VCaP (cell line): ENCODE measurements at regions not wholly inside any gene's neighbourhood (a gene's known extent, or its start where the extent isn't known, plus 50 kb on each side); places are given as distances from the start of the nearest gene placed in this dataset.

Source experiments
- H3K27ac ChIP-seq: fragments of 450-650 bp; 2 replicates; pipeline ENCODE4 v1.5.1; 2017
- TF ChIP-seq, protein P1 (sequence below): fragments of 450-650 bp; conservative IDR thresholded peaks from 2 replicates; pipeline ENCODE4 v1.5.1; 2017; ENCODE audit warnings: mild to moderate bottlenecking, moderate library complexity

DNA sequence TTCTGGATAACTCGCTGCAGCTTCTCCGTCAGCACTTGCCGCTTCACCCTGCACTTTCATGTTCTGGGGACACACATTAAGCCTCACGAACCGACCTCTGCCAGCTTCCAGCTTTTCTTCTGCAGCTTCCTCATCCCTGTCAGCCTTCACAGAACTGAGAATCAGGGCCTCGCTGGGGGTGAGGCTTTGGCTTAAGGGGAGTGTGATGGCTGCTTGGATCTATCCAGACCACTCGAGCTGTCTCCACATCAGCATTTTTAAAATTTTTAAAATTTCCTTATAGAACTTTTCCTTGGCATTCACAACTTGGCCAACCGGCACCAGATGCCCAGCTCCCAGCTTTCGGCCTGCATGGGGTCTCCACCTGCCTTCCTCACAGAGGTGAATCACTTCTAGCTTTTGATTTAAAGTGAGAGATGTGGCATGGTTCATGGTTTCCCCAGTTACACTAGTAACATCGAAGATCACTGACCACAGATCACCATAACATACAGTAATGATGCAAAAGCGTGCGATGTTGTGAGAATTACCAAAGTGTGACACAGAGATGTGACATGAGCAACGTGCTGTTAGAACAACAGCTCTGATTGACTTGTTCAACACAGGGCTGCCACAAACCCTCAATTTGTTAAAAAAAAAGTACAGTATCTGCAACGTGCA is 139.1 kb upstream of the C14orf180 start:
- no peak overlapping the region for H3K27ac ChIP-seq
- TF ChIP-seq, protein P1, sequence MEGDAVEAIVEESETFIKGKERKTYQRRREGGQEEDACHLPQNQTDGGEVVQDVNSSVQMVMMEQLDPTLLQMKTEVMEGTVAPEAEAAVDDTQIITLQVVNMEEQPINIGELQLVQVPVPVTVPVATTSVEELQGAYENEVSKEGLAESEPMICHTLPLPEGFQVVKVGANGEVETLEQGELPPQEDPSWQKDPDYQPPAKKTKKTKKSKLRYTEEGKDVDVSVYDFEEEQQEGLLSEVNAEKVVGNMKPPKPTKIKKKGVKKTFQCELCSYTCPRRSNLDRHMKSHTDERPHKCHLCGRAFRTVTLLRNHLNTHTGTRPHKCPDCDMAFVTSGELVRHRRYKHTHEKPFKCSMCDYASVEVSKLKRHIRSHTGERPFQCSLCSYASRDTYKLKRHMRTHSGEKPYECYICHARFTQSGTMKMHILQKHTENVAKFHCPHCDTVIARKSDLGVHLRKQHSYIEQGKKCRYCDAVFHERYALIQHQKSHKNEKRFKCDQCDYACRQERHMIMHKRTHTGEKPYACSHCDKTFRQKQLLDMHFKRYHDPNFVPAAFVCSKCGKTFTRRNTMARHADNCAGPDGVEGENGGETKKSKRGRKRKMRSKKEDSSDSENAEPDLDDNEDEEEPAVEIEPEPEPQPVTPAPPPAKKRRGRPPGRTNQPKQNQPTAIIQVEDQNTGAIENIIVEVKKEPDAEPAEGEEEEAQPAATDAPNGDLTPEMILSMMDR, result no peak

DNA sequence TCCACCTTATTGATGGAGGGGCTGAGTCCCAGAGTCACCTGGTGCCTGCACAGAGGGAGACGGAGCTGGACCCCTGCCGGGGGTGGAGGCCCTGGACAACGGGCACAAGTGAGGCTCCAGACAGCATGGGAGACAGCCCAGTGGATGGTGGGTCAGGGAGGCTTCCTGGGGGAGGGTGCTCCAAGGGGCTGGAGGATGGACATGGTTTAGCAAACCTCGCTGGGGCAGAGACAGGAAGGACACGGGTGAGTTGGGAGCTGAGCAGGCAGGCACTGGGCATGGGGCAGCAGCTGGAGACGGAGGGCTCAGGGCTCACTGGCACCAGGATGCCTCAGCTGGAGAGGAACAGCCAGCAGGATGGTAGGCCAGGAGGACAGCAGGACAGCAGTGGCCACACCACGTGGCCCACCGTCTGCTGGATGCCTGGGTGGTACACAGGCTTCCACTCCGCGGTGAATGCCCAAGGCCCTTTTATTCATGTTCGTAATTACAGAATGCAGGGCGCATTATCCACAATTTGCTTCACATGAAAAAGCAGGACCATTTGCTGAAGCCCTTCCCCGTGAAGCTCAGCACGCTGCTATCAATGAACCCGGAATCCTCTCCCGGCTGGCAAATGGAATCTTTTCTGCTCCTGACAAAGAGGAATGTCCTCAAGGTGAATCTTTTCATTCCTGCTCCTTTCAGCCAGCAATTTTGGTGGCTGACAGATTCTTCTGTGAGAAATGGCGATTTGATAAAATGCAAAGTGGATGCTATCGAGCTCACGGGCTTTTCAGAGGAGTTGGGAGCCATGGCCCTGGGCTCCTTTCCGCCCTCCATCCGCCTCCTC is 138.1 kb upstream of the C14orf180 start:
- no peak overlapping the region for H3K27ac ChIP-seq
- TF ChIP-seq, protein P1, result no peak

DNA sequence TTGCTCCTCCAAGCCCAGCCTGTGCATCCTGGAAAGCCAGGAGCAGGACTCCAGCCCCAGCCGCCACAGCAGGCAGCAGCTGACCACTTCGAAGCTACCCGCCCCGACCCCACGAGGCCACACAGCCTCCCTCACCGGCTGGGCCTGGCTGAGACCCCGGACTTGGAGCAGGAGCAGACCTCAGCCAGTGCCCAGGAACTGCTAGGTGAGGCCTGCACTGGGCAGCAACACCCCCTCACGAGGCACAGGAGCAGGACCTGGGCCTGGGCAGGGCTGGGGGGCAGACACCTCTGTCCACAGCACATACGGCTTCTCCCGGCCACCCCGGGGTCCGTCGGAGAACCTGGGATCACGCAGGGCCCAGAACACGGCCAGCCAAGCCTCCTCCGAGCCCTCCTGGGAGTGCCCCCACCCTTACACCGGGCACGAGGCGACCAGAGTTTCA is 137.4 kb upstream of the C14orf180 start:
- no peak overlapping the region for H3K27ac ChIP-seq
- TF ChIP-seq, protein P1, result no peak

DNA sequence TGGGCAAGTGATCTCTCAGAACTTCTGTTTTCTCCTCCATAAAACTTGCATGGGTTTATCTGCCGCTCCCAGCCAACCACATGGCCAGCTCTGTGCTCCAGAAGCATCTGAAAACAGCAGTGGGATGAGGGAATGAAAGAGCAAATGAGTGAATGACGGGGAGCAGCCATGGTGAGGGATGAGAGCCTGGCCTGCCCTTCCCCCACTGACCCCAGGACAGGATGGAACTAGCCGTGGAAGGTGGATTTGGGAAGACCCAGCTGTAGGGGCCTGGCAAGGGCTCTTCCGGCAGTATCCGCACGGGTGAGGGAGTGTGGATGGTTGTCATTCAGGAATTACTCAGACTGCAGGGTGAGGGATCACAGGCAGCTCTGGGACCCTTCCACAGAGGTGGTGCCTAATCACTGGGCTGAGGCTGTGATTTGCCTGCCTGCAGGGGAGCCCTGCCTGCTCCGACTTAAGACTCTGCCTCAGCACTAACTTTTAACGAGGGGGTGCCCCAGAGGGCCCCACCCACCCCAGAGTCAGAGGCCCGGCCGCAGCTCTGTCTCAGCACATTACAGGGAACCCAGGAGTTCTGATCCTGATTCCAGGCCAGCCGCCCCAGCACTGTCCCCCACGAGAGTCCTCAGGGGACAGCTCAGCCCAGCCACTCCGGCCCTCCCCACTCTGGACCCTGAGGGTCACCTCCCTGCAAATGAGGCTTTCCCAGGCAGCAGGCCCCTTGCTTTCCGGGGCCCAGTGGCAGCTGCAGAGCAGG is 136.8 kb upstream of the C14orf180 start:
- no peak overlapping the region for H3K27ac ChIP-seq
- TF ChIP-seq, protein P1, result no peak

DNA sequence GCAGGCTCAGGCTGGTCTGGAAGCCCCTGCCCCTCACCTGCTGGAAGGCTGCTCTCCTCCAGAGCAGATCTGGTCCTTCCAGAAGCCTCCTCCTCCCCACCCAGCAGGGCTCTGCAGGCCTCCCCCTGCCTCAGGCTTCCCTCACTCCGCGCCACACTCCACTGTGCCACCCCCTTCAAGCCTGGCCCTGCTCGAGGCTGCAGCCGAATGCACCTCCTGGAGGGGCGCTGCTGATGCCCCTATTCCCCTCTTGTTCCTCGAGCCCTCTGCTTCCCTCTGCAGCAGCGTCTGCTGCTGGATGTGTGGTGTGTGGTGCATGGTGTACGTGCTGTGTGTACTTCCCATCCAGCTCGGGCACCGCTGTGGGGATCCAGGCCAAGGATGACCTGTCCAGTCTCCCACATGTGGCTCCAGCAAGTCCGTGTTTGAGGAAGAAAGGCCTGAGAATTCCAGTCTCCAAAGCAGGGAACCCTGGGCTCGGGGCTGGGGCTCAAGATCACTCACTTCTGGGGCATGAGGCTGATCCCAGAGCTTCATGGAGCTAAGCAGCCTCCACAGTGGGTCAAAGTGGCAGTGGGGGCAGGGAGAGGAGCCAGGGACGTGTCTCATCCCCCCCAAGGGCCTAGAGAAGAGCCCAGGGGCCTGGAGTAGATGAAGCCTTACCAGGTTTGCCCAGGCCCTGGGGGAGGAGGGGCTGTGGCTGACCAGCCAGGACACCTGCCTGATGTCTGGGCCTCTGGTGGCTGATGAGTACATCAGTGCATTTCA is 136.0 kb upstream of the C14orf180 start:
- H3K27ac ChIP-seq, result no peak overlapping the region
- TF ChIP-seq, protein P1, result no peak

DNA sequence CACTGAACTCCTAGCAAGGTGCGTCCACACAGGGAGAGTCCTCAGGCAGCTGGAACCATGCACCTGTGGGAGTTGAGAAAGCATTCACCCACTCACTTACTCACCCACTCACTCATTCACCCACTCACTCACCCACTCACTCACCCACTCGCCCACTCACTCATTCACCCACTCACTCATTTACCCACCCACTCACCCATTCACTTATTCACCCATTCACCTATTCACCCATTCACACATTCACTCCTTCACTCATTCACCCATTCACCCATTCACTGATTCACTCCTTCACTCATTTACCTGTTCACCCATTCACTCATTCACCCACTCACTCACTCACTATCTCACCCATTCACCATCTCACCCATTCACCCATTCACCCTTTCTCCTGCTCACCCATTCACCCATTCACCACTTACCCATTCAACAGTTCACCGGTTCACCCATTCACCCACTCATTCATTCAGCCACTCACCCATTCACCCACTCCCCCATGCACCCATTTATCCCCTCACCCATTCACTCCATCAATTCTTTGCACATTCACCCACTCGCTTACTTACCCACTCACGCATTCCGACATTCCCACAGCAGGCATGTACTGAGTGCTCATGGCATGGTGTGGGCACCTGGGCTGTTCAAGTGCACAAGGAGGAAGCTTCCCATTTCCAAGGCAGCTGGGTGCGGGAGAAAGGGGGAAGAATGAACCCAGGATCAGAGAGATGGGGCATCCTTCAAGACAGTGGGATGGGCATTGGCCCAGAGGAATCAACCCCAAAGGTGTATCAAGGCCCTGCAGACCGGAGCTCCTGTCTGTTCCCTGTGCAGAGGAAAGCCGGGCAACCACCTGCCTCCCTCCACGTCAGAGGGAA is 135.2 kb upstream of the C14orf180 start:
- H3K27ac ChIP-seq, result no peak overlapping the region
- TF ChIP-seq, protein P1, result no peak
